GM12891 (cell line): ENCODE measurements at regions not wholly inside any gene's neighbourhood (a gene's known extent, or its start where the extent isn't known, plus 50 kb on each side); places are given as distances from the start of the nearest gene placed in this dataset.

Experiments used
- PAX5 ChIP-seq: IDR thresholded peaks from 2 replicates; pipeline ENCODE4 v1.6.1; 2011; ENCODE audit warnings: low read length, moderate library complexity, mild to moderate bottlenecking; ENCODE audit not compliant: insufficient read depth, severe bottlenecking
- POLR2A ChIP-seq: IDR thresholded peaks from 2 replicates; pipeline ENCODE4 v1.6.1; 2011; ENCODE audit warnings: low read depth, low read length, control low read depth
- POLR2AphosphoS5 ChIP-seq: IDR thresholded peaks from 2 replicates; pipeline ENCODE4 v1.6.1; 2011; ENCODE audit warnings: low read depth, low read length, control low read depth
- POU2F2 ChIP-seq: IDR thresholded peaks from 2 replicates; pipeline ENCODE4 v1.6.1; 2011; ENCODE audit warnings: low read depth, mild to moderate bottlenecking, control low read depth, low read length, moderate library complexity
- SPI1 ChIP-seq: IDR thresholded peaks from 2 replicates; pipeline ENCODE4 v1.6.1; 2011; ENCODE audit warnings: low read depth, low read length, control low read depth
- TAF1 ChIP-seq: IDR thresholded peaks from 2 replicates; pipeline ENCODE4 v1.6.1; 2011; ENCODE audit warnings: low read depth, low read length, control low read depth

GRCh38 chr12:89286501-89286900 is 65.8 kb downstream of the DUSP6 start:
- TF ChIP-seq POLR2AphosphoS5 (no peak), POLR2A (no peak), PAX5 (no peak), TAF1 (no peak), SPI1 (no peak), POU2F2 (no peak)
